HG02642 (cell line): ENCODE measurements at regions not wholly inside any gene's neighbourhood (a gene's known extent, or its start where the extent isn't known, plus 50 kb on each side); places are given as distances from the start of the nearest gene placed in this dataset.

Source experiments
- ATAC-seq: cut with Tn5 transposase; IDR thresholded peaks from one replicate; pipeline ENCODE4 v1.9.1; 2021; ENCODE audit warnings: mild to moderate bottlenecking; ENCODE audit not compliant: unreplicated experiment, poor library complexity

GRCh38 chr4:36013206-36013605 is 231.1 kb downstream of the ARAP2 start:
- no peak for ATAC-seq
